PFSK-1 (cell line): ENCODE measurements at regions not wholly inside any gene's neighbourhood (a gene's known extent, or its start where the extent isn't known, plus 50 kb on each side); places are given as distances from the start of the nearest gene placed in this dataset.

Experiments
- FOXP2 ChIP-seq: optimal IDR thresholded peaks from 2 replicates; pipeline ENCODE3; 2011; ENCODE audit warnings: borderline replicate concordance, control low read depth, inconsistent platforms; ENCODE audit not compliant: insufficient read depth; ENCODE audit errors: extremely low read length, extremely low read depth
- POLR2AphosphoS5 ChIP-seq: IDR thresholded peaks from 2 replicates; pipeline ENCODE4 v1.6.1; 2012; ENCODE audit warnings: low read depth, mild to moderate bottlenecking, control low read depth, low read length, moderate library complexity
- TAF1 ChIP-seq: IDR thresholded peaks from 2 replicates; pipeline ENCODE4 v1.6.1; 2012; ENCODE audit warnings: low read length, control low read depth, borderline replicate concordance; ENCODE audit not compliant: insufficient read depth

- no peak for TF ChIP-seq TAF1
- no peak for TF ChIP-seq POLR2AphosphoS5
- no peak for TF ChIP-seq FOXP2
These were observed 118.7 kb downstream of the ETNK1 start for GRCh38 chr12:22743700-22744099.
